Hepatocyte (in vitro differentiated cells): ENCODE measurements at regions not wholly inside any gene's neighbourhood (a gene's known extent, or its start where the extent isn't known, plus 50 kb on each side); places are given as distances from the start of the nearest gene placed in this dataset.

Experiments
- EZH2 ChIP-seq: fragments of 200-600 bp; sonication (generic); IDR thresholded peaks from 2 replicates; pipeline ENCODE4 v1.6.1; 2016; ENCODE audit warnings: antibody characterized with exemption, mild to moderate bottlenecking, borderline replicate concordance
- TF ChIP-seq, protein P1 (sequence below): fragments of 200-600 bp; sonication (generic); IDR thresholded peaks from 2 replicates; pipeline ENCODE4 v1.5.1; 2016; ENCODE audit warnings: antibody characterized with exemption, mild to moderate bottlenecking; ENCODE audit not compliant: poor library complexity

DNA sequence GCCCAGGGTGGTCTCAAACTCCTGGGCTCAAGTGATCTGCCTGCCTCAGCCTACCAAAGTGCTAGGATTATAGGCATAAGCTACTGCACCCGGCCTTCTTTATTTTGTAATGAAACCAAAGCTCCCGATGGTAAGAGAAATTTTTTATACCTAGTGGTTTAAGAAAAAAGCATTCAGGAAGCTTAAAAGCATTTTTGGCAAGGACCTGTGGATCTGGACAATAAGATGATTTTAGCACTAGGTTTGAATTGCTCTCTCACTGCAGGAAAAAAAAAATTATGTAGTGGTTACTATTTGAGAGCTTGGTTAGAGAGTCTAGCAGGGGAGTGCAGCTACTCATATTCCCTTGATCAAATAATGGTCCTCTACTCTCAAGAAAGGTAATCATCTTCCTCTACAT lies 64.9 kb upstream of the PIK3R4 start:
- TF ChIP-seq, protein P1, sequence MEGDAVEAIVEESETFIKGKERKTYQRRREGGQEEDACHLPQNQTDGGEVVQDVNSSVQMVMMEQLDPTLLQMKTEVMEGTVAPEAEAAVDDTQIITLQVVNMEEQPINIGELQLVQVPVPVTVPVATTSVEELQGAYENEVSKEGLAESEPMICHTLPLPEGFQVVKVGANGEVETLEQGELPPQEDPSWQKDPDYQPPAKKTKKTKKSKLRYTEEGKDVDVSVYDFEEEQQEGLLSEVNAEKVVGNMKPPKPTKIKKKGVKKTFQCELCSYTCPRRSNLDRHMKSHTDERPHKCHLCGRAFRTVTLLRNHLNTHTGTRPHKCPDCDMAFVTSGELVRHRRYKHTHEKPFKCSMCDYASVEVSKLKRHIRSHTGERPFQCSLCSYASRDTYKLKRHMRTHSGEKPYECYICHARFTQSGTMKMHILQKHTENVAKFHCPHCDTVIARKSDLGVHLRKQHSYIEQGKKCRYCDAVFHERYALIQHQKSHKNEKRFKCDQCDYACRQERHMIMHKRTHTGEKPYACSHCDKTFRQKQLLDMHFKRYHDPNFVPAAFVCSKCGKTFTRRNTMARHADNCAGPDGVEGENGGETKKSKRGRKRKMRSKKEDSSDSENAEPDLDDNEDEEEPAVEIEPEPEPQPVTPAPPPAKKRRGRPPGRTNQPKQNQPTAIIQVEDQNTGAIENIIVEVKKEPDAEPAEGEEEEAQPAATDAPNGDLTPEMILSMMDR = no peak
- no peak for TF ChIP-seq EZH2
